ENCODE measurements at regions not wholly inside any gene's neighbourhood (a gene's known extent, or its start where the extent isn't known, plus 50 kb on each side); places are given as distances from the start of the nearest gene placed in this dataset.
"Not testable (repeated sequence)": the region's sequence is repeated elsewhere in the genome, so short reads cannot be mapped to it uniquely, and the experiment has no call there.

DNA sequence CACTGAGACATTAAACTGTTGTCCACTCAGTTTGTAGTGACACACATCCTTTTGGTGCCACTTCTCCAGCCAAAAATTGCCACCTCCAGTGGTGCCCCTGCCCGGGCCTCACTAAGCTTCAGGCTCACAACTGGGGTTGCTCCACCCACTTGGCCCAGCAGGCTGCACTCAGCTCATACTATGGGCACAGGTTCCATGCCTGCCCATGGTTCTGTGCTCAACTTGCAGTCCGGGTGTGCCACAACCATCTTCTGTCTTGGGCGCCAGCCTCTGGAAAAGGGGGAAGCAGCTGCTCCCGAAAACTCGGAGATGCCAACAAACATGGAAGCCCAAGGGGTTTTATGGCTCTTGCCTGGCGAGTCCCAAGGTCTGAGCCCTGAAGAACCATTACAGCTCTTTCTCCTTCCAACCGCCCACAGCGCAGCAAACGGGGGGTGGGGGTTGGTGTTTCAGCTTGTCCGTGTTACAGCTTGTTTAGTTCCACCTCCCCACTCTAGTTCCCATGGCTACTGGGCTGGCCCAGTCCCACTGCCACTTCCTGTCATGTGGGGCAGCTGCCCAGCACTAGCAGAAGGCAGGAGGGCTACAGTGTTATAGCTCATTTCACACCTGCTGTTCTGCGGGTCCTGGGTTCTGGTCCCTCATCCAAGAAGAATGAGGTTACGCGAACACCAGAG lies 998.3 kb downstream of the SLC16A7 start:
- TF ChIP-seq, protein P1, sequence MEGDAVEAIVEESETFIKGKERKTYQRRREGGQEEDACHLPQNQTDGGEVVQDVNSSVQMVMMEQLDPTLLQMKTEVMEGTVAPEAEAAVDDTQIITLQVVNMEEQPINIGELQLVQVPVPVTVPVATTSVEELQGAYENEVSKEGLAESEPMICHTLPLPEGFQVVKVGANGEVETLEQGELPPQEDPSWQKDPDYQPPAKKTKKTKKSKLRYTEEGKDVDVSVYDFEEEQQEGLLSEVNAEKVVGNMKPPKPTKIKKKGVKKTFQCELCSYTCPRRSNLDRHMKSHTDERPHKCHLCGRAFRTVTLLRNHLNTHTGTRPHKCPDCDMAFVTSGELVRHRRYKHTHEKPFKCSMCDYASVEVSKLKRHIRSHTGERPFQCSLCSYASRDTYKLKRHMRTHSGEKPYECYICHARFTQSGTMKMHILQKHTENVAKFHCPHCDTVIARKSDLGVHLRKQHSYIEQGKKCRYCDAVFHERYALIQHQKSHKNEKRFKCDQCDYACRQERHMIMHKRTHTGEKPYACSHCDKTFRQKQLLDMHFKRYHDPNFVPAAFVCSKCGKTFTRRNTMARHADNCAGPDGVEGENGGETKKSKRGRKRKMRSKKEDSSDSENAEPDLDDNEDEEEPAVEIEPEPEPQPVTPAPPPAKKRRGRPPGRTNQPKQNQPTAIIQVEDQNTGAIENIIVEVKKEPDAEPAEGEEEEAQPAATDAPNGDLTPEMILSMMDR (IDR thresholded peaks at IDR 0.05): no peak

GRCh38 chr12:60602601-60603000 lies 1006.8 kb downstream of the SLC16A7 start:
- intact Hi-C loops (cut with DNase I): no loop called here
- H3K4me3 ChIP-seq: no peak overlapping the region
- no peaks in the 10 kb centered on the region for H3K36me3 ChIP-seq

More for the DNA sequence above, 998.3 kb downstream of the SLC16A7 start:
- Histone ChIP-seq H3K27me3 (no peaks in the 10 kb centered on the region), H3K9me3 (no peaks in the 10 kb centered on the region), H3K4me1 (no peaks in the 10 kb centered on the region), H3K27ac (no peak overlapping the region), H3K9ac (ENCODE audit: low read depth in 2 of 2, low read length in 2 of 2) (no peak overlapping the region), H3K4me3 (no peak overlapping the region), H3K36me3 (no peaks in the 10 kb centered on the region)
- DNase-seq: no peak
- intact Hi-C loops (cut with DNase I): no loop called here

GRCh38 chr12:60603475-60603874 lies 1007.6 kb downstream of the SLC16A7 start:
- DNase-seq; H3K27me3 ChIP-seq; H3K9ac ChIP-seq (ENCODE audit: low read depth in 2 of 2, low read length in 2 of 2); H3K4me3 ChIP-seq; H3K36me3 ChIP-seq; H3K9me3 ChIP-seq; H3K4me1 ChIP-seq; intact Hi-C loops (cut with DNase I); H3K27ac ChIP-seq: not testable (repeated sequence)

More at GRCh38 chr12:60602601-60603000, 1006.8 kb downstream of the SLC16A7 start:
- TF ChIP-seq, protein P1 (IDR thresholded peaks at IDR 0.05): no peak
- H3K27me3 ChIP-seq: no peaks in the 10 kb centered on the region
- no peaks in the 10 kb centered on the region for H3K9me3 ChIP-seq
- H3K4me1 ChIP-seq: no peaks in the 10 kb centered on the region
- H3K27ac ChIP-seq: no peak overlapping the region
- no peak overlapping the region for H3K9ac ChIP-seq (ENCODE audit: low read depth in 2 of 2, low read length in 2 of 2)
- DNase-seq: no peak

- TF ChIP-seq, protein P1 (IDR thresholded peaks at IDR 0.05): no peak
- no peaks in the 10 kb centered on the region for H3K4me1 ChIP-seq
- no peak overlapping the region for H3K4me3 ChIP-seq
- intact Hi-C loops (cut with DNase I): no loop called here
- no peaks in the 10 kb centered on the region for H3K27me3 ChIP-seq
- no peaks in the 10 kb centered on the region for H3K9me3 ChIP-seq
- no peak for DNase-seq
- H3K36me3 ChIP-seq: no peaks in the 10 kb centered on the region
- no peak overlapping the region for H3K27ac ChIP-seq
- H3K9ac ChIP-seq (ENCODE audit: low read depth in 2 of 2, low read length in 2 of 2): no peak overlapping the region
Measured at GRCh38 chr12:60616400-60616799, 1020.6 kb downstream of the SLC16A7 start.

GRCh38 chr12:60630796-60631195 lies 1035.0 kb downstream of the SLC16A7 start:
- Histone ChIP-seq H3K4me3 (no peak overlapping the region), H3K27me3 (no peaks in the 10 kb centered on the region), H3K4me1 (no peaks in the 10 kb centered on the region), H3K9ac (ENCODE audit: low read depth in 2 of 2, low read length in 2 of 2) (no peak overlapping the region), H3K36me3 (no peaks in the 10 kb centered on the region), H3K27ac (no peak overlapping the region), H3K9me3 (no peaks in the 10 kb centered on the region)
- DNase-seq: no peak
- TF ChIP-seq, protein P1 (IDR thresholded peaks at IDR 0.05): no peak
- intact Hi-C loops (cut with DNase I): no loop called here

- DNase-seq: no peak
Measured at GRCh38 chr12:60644076-60644475, 1048.2 kb downstream of the SLC16A7 start.

More at GRCh38 chr12:60644076-60644475, 1048.2 kb downstream of the SLC16A7 start:
- Histone ChIP-seq H3K9ac (ENCODE audit: low read depth in 2 of 2, low read length in 2 of 2) (no peak overlapping the region), H3K36me3 (no peaks in the 10 kb centered on the region), H3K4me1 (no peaks in the 10 kb centered on the region), H3K4me3 (no peak overlapping the region), H3K27ac (no peak overlapping the region), H3K9me3 (no peaks in the 10 kb centered on the region), H3K27me3 (no peaks in the 10 kb centered on the region)
- TF ChIP-seq, protein P1 (IDR thresholded peaks at IDR 0.05): no peak
- intact Hi-C loops (cut with DNase I): no loop called here

Measured in colonic mucosa (tissue), 4 donors.